AG10803 (cell line): ENCODE measurements at regions not wholly inside any gene's neighbourhood (a gene's known extent, or its start where the extent isn't known, plus 50 kb on each side); places are given as distances from the start of the nearest gene placed in this dataset.

Experiments
- DNase-seq: peaks from one replicate; pipeline ENCODE4 v3.0.0; 2010; ENCODE audit warnings: low read depth
- H3K4me3 ChIP-seq: 2 replicates; pipeline ENCODE4 v1.5.1; 2011; ENCODE audit warnings: mild to moderate bottlenecking, low read length, control low read depth
- CTCF ChIP-seq: conservative IDR thresholded peaks from 2 replicates; pipeline ENCODE4 v1.5.1; 2011; ENCODE audit warnings: mild to moderate bottlenecking, low read length, control low read depth, inconsistent platforms

- H3K4me3 ChIP-seq = no peak overlapping the region
- TF ChIP-seq CTCF = no peak
- no peak for DNase-seq
These were observed 1965.8 kb downstream of the C4orf33 start for GRCh38 chr4:131061734-131062133.

GRCh38 chr4:131063878-131064277, 1967.9 kb downstream of the C4orf33 start:
- H3K4me3 ChIP-seq = no peak overlapping the region
- TF ChIP-seq CTCF = no peak
- DNase-seq = no peak

GRCh38 chr4:131081069-131081468, 1985.1 kb downstream of the C4orf33 start:
- no peak for TF ChIP-seq CTCF
- DNase-seq = no peak
- H3K4me3 ChIP-seq = no peak overlapping the region

- no peak for DNase-seq
- no peak for TF ChIP-seq CTCF
- no peak overlapping the region for H3K4me3 ChIP-seq
These were observed 1989.0 kb downstream of the C4orf33 start for GRCh38 chr4:131084997-131085396.

GRCh38 chr4:131091896-131092295, 1995.9 kb downstream of the C4orf33 start:
- DNase-seq = no peak
- no peak overlapping the region for H3K4me3 ChIP-seq
- peak; percentile 14; the same call in 1 of the 2 replicates for TF ChIP-seq CTCF

- DNase-seq = no peak
- TF ChIP-seq CTCF = no peak
These were observed 1997.4 kb downstream of the C4orf33 start for GRCh38 chr4:131093303-131093702.

GRCh38 chr4:131098976-131099375, 2003.0 kb downstream of the C4orf33 start:
- no peak for TF ChIP-seq CTCF
- DNase-seq = no peak
- H3K4me3 ChIP-seq = no peak overlapping the region

More at GRCh38 chr4:131093303-131093702, 1997.4 kb downstream of the C4orf33 start:
- H3K4me3 ChIP-seq = no peak overlapping the region
